Hepatocyte (in vitro differentiated cells): ENCODE measurements at regions not wholly inside any gene's neighbourhood (a gene's known extent, or its start where the extent isn't known, plus 50 kb on each side); places are given as distances from the start of the nearest gene placed in this dataset.

Experiments
- DNase-seq: peaks from one replicate; pipeline ENCODE4 v3.0.0-alpha.2; 2016; ENCODE audit warnings: low spot score
- H2AFZ ChIP-seq: fragments of 200-600 bp; sonication (generic); 2 replicates; pipeline ENCODE4 v1.6.0; 2016; ENCODE audit warnings: antibody characterized with exemption, mild to moderate bottlenecking
- H3K27ac ChIP-seq: fragments of 200-600 bp; sonication (generic); 2 replicates; pipeline ENCODE4 v1.5.1; 2016; ENCODE audit warnings: mild to moderate bottlenecking
- H3K27me3 ChIP-seq: fragments of 200-600 bp; sonication (generic); 2 replicates; pipeline ENCODE4 v1.6.1; 2016
- H3K36me3 ChIP-seq: fragments of 200-600 bp; sonication (generic); replicated peaks from 2 replicates; pipeline ENCODE4 v1.5.1; 2016; ENCODE audit warnings: low read depth; ENCODE audit not compliant: insufficient read depth
- H3K4me1 ChIP-seq: fragments of 200-600 bp; sonication (generic); 2 replicates; pipeline ENCODE4 v1.5.1; 2016; ENCODE audit warnings: mild to moderate bottlenecking, moderate library complexity; ENCODE audit not compliant: insufficient read depth
- H3K4me2 ChIP-seq: fragments of 200-600 bp; sonication (generic); 2 replicates; pipeline ENCODE4 v1.6.0; 2016
- H3K4me3 ChIP-seq: fragments of 200-600 bp; sonication (generic); 2 replicates; pipeline ENCODE4 v1.5.1; 2016; ENCODE audit warnings: mild to moderate bottlenecking
- H3K79me2 ChIP-seq: fragments of 200-600 bp; sonication (generic); 2 replicates; pipeline ENCODE4 v1.6.0; 2017; ENCODE audit warnings: mild to moderate bottlenecking
- H3K9me2 ChIP-seq: fragments of 200-600 bp; sonication (generic); replicated peaks from 2 replicates; pipeline ENCODE4 v1.6.0; 2017; ENCODE audit warnings: mild to moderate bottlenecking; ENCODE audit not compliant: insufficient read depth
- H3K9me3 ChIP-seq: fragments of 200-600 bp; sonication (generic); 2 replicates; pipeline ENCODE4 v1.5.1; 2016; ENCODE audit warnings: low read depth, mild to moderate bottlenecking
- H4K20me1 ChIP-seq: fragments of 200-600 bp; sonication (generic); 2 replicates; pipeline ENCODE4 v1.6.0; 2016; ENCODE audit warnings: mild to moderate bottlenecking; ENCODE audit not compliant: insufficient read depth, poor library complexity, severe bottlenecking
- CTCF ChIP-seq: fragments of 200-600 bp; sonication (generic); IDR thresholded peaks from 2 replicates; pipeline ENCODE4 v1.5.1; 2016; ENCODE audit warnings: antibody characterized with exemption, mild to moderate bottlenecking; ENCODE audit not compliant: poor library complexity
- EZH2 ChIP-seq: fragments of 200-600 bp; sonication (generic); IDR thresholded peaks from 2 replicates; pipeline ENCODE4 v1.6.1; 2016; ENCODE audit warnings: antibody characterized with exemption, mild to moderate bottlenecking, borderline replicate concordance
- EZH2phosphoT487 ChIP-seq: fragments of 200-600 bp; sonication (generic); IDR thresholded peaks from one replicate; pipeline ENCODE4 v1.6.1; 2018; ENCODE audit warnings: antibody characterized with exemption, mild to moderate bottlenecking, low read depth, moderate library complexity; ENCODE audit not compliant: unreplicated experiment, severe bottlenecking
- WGBS: methylation state at CpG from one replicate; pipeline ENCODE4 v1.1.6; 2016; ENCODE audit warnings: low lambda C conversion rate; ENCODE audit errors: missing lambda C conversion rate; 5-methylcytosine and 5-hydroxymethylcytosine counted together

DNA sequence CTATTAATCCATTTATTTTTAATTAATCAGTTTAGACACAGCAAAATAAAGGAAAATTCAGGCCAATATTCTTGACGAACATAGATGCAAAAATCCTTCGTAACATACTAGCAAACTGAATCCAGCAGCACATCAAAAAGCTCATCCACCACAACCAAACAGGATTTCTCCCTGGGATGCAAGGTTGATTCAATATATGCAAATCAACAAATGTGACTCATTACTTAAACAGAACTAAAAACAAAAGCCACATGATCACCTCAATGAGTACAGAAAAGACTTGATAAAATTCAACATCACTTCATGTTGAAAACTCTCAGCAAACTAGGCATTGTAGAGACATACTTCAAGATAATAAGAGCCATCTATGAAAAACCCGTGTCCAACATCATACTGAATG, 364.1 kb upstream of the THBS1 start:
- no peak for DNase-seq
- Histone ChIP-seq H4K20me1 (no peaks in the 10 kb centered on the region), H3K9me3 (no peaks in the 10 kb centered on the region), H3K4me3 (no peak overlapping the region), H3K4me1 (no peaks in the 10 kb centered on the region), H3K36me3 (no peaks in the 10 kb centered on the region), H3K27me3 (no peaks in the 10 kb centered on the region), H2AFZ (no peak overlapping the region), H3K27ac (no peak overlapping the region), H3K4me2 (no peak overlapping the region), H3K9me2 (no peaks in the 10 kb centered on the region), H3K79me2 (no peaks in the 10 kb centered on the region)
- TF ChIP-seq EZH2 (no peak), CTCF (no peak), EZH2phosphoT487 (no peak)
- WGBS, result 84% methylated on average over 3 of the region's 3 CpGs

- Histone ChIP-seq H3K27ac (no peak overlapping the region), H4K20me1 (no peaks in the 10 kb centered on the region), H3K36me3 (no peaks in the 10 kb centered on the region), H3K27me3 (no peaks in the 10 kb centered on the region), H3K79me2 (no peaks in the 10 kb centered on the region), H3K9me2 (no peaks in the 10 kb centered on the region), H3K4me1 (no peaks in the 10 kb centered on the region), H3K9me3 (no peaks in the 10 kb centered on the region), H3K4me3 (no peak overlapping the region), H3K4me2 (no peak overlapping the region), H2AFZ (no peak overlapping the region)
- TF ChIP-seq EZH2phosphoT487, result no peak
- no peak for TF ChIP-seq EZH2
- no peak for TF ChIP-seq CTCF
- 50% methylated on average over 1 of the region's 1 CpG for WGBS
- DNase-seq, result no peak
Observed at GRCh38 chr15:39219608-39220007, 361.3 kb upstream of the THBS1 start.

- H3K4me2 ChIP-seq, result no peak overlapping the region
- no peaks in the 10 kb centered on the region for H3K9me2 ChIP-seq
- H3K4me1 ChIP-seq, result no peaks in the 10 kb centered on the region
- H3K9me3 ChIP-seq, result no peaks in the 10 kb centered on the region
- H3K4me3 ChIP-seq, result no peak overlapping the region
- TF ChIP-seq EZH2, result no peak
- TF ChIP-seq EZH2phosphoT487, result no peak
- no peak for TF ChIP-seq CTCF
- no peak for DNase-seq
- H3K36me3 ChIP-seq, result no peaks in the 10 kb centered on the region
- no peaks in the 10 kb centered on the region for H4K20me1 ChIP-seq
- H3K27ac ChIP-seq, result no peak overlapping the region
- 85% methylated on average over 2 of the region's 2 CpGs for WGBS
- H3K79me2 ChIP-seq, result no peaks in the 10 kb centered on the region
- no peak overlapping the region for H2AFZ ChIP-seq
- no peaks in the 10 kb centered on the region for H3K27me3 ChIP-seq
Observed at GRCh38 chr15:39226169-39226937, 354.5 kb upstream of the THBS1 start.
